Keratinocyte (primary cell): ENCODE measurements at regions not wholly inside any gene's neighbourhood (a gene's known extent, or its start where the extent isn't known, plus 50 kb on each side); places are given as distances from the start of the nearest gene placed in this dataset.

ENCODE experiments used
- CTCF ChIP-seq, 3 experiments: IDR thresholded peaks in 1 of 3; conservative IDR thresholded peaks in 1 of 3; optimal IDR thresholded peaks in 1 of 3; 2 replicates in 2 of 3; 3 replicates in 1 of 3; pipeline versions ENCODE3 to v1.5.1; 2011; ENCODE audit warnings: low read length in 3 of 3, mild to moderate bottlenecking in 3 of 3, moderate library complexity in 2 of 3, control low read depth in 1 of 3, inconsistent platforms in 1 of 3; ENCODE audit not compliant: insufficient read depth in 2 of 3; ENCODE audit errors: extremely low read depth in 1 of 3
- EZH2 ChIP-seq: IDR thresholded peaks from one replicate; pipeline ENCODE4 v1.6.1; 2012; ENCODE audit warnings: inconsistent platforms, mild to moderate bottlenecking, low read length, moderate library complexity

DNA sequence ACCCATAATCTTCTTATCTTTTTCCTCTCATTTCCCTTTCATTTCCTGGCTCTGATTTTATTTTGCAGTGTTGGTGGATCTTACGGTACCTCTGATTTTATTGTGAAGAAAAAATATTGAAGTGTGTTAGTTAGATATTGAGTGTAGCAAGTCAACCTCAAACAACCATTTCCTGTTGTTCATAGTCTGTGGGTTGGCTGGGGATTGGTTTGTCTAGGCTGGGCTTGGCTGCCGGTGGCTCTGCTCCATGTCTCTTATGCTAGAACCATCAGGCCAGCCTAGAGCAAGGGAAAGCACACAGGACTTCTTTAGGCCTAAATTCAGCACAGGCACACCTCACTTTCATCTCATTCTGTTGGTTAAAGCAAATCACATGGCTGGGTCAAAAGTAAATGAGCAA, 383.1 kb upstream of the LCORL start:
- TF ChIP-seq CTCF (optimal IDR thresholded peaks at IDR 0.05 in 1 of 3, IDR thresholded peaks at IDR 0.05 in 1 of 3, conservative IDR thresholded peaks at IDR 0.05 in 1 of 3; ENCODE audit: extremely low read depth in 1 of 3, insufficient read depth in 2 of 3, low read length in 3 of 3) (no peak), EZH2 (no peak)
